GM10248 (cell line): ENCODE measurements at regions not wholly inside any gene's neighbourhood (a gene's known extent, or its start where the extent isn't known, plus 50 kb on each side); places are given as distances from the start of the nearest gene placed in this dataset.

Experiments used
- CTCF ChIA-PET: fragments of 300-600 bp; sonication (Branson Sonifier 250); formaldehyde crosslinking; extraction: SDS; loops from one replicate; lab custom pipeline; 2021; ENCODE audit warnings: antibody characterized with exemption; lab: Yijun Ruan, JAX
- POLR2A ChIA-PET: fragments of 350-650 bp; sonication (Branson Sonifier 250); formaldehyde crosslinking; extraction: SDS; loops from one replicate; lab custom pipeline; 2020; ENCODE audit warnings: antibody characterized with exemption; lab: Yijun Ruan, JAX
- DNase-seq: peaks from one replicate; pipeline ENCODE4 v3.0.0; 2012; ENCODE audit errors: extremely low spot score
- TF ChIP-seq, protein P1 (sequence below): IDR thresholded peaks from 2 replicates; pipeline ENCODE4 v1.5.1; 2012; ENCODE audit warnings: mild to moderate bottlenecking, low read depth; ENCODE audit errors: extremely low read depth, missing control alignments, control extremely low read depth

DNA sequence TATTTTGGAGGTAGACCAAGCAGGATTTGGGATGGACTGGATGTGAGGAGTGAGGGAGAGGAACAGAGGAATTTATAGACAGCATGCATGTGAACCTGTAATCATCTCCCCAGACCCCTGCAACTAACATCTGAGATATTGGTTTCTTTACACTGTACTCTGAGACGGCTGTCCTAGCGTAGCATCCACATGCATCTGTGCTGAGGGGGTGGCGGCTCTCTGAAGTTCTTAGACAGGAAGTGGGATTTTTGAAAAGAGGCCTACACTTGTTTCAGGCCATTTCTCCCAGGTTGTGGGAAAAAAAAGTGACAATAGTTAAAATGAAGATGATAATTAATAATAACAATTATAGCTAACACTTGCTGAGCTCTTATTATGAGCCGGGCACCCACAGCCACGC lies 150.2 kb upstream of the GATA6 start:
- no peak for DNase-seq
- TF ChIP-seq, protein P1, sequence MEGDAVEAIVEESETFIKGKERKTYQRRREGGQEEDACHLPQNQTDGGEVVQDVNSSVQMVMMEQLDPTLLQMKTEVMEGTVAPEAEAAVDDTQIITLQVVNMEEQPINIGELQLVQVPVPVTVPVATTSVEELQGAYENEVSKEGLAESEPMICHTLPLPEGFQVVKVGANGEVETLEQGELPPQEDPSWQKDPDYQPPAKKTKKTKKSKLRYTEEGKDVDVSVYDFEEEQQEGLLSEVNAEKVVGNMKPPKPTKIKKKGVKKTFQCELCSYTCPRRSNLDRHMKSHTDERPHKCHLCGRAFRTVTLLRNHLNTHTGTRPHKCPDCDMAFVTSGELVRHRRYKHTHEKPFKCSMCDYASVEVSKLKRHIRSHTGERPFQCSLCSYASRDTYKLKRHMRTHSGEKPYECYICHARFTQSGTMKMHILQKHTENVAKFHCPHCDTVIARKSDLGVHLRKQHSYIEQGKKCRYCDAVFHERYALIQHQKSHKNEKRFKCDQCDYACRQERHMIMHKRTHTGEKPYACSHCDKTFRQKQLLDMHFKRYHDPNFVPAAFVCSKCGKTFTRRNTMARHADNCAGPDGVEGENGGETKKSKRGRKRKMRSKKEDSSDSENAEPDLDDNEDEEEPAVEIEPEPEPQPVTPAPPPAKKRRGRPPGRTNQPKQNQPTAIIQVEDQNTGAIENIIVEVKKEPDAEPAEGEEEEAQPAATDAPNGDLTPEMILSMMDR: no peak
- ChIA-PET CTCF (interaction anchor here (1.7 kb wide), 1 partner anchor 23 kb away, joined by 5 read pairs; no protein-coding TSS in a partner anchor), POLR2A (no interaction called here)

DNA sequence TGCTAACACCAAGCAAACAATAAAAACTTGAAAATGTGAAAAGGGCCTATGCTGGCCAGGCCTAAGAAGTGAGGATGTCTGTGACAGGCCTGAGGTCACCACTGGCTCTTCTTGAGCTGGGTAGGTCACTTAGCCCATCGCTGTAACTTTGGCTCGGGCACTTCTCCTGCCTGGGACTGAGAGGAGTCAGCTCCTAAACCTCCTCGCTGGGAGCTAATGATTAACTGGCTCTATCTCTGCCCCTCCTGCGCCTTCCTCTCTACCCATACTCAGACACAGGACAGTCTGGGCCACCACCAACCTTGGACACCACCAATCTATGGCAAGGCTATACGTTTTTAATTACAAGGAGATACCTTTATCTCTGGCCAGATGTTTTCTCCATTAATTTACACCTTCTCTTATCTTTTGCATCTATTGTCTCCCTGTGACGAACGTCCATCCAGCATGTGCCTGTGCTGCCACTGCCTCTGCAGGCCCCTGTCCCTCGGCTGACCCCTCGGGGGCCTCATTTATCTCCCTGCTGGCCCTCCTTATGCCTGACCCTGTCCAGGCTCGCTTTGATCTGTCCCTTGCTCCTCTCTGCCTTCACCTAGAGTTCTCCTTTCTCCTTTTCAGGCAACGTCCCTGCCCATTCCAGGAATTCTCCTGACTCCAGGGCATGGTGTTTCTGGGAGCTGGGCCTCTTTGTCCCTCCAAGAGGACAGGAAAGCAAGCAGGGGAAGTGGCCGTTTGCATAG lies 149.1 kb upstream of the GATA6 start:
- no peak for DNase-seq
- ChIA-PET CTCF (interaction anchor here (1.3 to 1.7 kb wide), 2 partner anchors 21 to 24 kb away, joined by 3 to 5 read pairs; no protein-coding TSS in a partner anchor), POLR2A (no interaction called here)
- TF ChIP-seq, protein P1: no peak

DNA sequence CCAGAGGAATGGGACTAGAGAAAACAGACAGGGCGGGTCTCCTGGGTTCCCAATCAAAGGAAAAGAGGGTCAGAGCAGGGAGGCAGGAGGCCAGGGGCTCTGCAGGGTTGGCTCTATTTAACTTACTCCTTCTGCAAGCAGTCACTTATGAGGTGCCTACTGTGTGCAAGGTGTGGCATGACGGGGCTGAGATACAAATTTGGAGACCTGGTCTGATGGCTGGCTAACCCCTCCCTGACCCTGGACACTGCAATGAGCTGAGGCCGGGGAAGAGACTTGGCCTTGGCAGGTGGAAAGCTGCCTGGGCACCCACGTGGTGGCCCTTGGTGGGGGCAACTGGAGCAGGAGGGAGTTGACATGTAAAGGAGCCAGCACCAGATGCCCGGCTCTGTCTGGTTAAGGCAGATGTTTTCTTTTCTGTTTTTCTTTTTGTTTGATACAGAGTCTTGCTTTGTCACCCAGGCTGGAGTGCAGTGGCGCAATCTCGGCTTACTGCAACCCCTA lies 148.5 kb upstream of the GATA6 start:
- no peak for DNase-seq
- ChIA-PET CTCF (interaction anchor here (1.3 kb wide), 1 partner anchor 21 kb away, joined by 3 read pairs; no protein-coding TSS in a partner anchor), POLR2A (no interaction called here)
- TF ChIP-seq, protein P1: no peak

DNA sequence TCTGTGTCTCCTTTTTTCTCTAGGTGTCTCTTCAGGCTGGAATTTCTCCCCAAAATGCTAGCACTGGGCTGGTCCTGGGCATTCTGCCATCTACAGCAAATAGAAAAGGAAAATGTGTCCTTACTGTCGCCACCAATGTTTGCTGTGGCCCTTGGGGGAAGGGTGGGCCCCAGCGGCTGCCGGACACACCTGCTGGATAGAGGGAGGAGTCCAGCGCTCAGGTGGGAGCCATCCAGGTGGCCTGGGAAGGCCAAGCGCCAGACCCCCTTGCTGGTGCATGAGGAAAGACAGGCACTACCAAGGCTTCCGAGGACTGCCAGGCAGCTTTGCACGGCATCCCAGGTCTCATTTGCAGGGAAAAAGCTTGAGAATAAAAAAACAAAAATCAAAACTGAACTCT lies 147.7 kb upstream of the GATA6 start:
- DNase-seq: no peak
- ChIA-PET POLR2A (no interaction called here), CTCF (no interaction called here)
- TF ChIP-seq, protein P1: no peak

DNA sequence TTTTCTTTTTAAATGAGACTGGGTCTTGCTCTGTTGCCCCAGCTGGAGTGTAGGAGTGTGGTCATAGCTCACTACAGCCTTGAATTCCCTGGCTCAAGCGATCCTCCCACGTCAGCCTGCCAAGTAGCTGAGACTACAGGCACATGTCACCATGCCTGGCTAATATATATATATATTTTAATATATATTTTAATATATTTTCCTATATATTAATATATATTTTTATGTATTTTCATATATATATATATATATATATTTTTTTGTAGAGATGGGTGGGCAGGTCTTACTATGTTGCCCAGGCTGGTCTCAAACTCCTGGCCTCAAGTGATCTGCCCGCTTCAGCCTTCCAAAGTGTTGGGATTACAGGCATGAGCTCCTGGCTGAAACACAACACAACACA lies 144.5 kb upstream of the GATA6 start:
- ChIA-PET POLR2A (no interaction called here), CTCF (no interaction called here)

DNA sequence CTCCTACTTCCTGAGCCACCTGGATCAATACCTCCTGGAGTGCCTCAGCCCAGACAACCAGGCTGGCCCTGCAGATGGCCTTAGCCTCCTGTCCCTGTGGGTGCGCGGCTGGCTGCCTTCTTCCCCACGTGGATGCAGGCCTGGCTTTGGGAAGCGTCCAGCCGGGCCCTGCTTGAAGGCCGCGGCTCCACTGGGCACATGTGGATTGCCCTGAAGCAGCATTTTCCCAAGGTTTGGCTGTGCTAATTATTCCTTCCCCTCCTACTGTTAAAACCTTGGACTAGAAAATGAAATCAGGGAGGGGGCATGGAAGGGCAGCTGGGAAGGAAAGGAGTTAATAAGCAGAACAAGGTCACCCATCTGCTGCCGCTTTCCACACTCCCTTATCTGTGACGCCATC lies 143.0 kb upstream of the GATA6 start:
- POLR2A ChIA-PET: no interaction called here
- no peak for DNase-seq
- TF ChIP-seq, protein P1: no peak
- CTCF ChIA-PET: interaction anchor here (1.0 kb wide), 1 partner anchor 33 kb away, joined by 3 read pairs; no protein-coding TSS in a partner anchor

More for the DNA sequence above, 144.5 kb upstream of the GATA6 start:
- TF ChIP-seq, protein P1: no peak
- no peak for DNase-seq
